ENCODE measurements at regions not wholly inside any gene's neighbourhood (a gene's known extent, or its start where the extent isn't known, plus 50 kb on each side); places are given as distances from the start of the nearest gene placed in this dataset.

DNA sequence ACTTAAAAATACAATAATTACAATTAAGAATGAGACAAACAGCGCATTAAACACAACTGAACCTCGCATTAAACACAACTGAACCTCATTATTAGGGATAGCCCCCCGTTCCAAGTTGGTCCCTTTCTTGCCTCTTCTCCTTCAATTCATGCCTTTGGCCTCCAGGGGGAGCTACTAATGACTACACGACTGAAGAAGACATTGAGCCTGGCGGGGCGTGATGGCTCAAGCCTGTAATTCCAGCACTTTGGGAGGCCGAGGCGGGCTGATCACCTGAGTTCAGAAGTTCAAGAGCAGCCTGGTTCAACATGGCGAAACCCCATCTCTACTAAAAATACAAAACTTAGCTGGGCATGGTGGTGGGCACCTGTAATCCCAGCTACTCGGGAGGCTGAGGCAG is 56.4 kb upstream of the NWD2 start:
- no peak for TF ChIP-seq MYC (IDR thresholded peaks at IDR 0.05; ENCODE audit: low read depth, low read length)
- no peak for TF ChIP-seq POLR2A (IDR thresholded peaks at IDR 0.05; ENCODE audit: low read depth, low read length)
- no peak for TF ChIP-seq POLR2AphosphoS5 (IDR thresholded peaks at IDR 0.05; ENCODE audit: insufficient read depth, low read depth, low read length)
- TF ChIP-seq, protein P1, sequence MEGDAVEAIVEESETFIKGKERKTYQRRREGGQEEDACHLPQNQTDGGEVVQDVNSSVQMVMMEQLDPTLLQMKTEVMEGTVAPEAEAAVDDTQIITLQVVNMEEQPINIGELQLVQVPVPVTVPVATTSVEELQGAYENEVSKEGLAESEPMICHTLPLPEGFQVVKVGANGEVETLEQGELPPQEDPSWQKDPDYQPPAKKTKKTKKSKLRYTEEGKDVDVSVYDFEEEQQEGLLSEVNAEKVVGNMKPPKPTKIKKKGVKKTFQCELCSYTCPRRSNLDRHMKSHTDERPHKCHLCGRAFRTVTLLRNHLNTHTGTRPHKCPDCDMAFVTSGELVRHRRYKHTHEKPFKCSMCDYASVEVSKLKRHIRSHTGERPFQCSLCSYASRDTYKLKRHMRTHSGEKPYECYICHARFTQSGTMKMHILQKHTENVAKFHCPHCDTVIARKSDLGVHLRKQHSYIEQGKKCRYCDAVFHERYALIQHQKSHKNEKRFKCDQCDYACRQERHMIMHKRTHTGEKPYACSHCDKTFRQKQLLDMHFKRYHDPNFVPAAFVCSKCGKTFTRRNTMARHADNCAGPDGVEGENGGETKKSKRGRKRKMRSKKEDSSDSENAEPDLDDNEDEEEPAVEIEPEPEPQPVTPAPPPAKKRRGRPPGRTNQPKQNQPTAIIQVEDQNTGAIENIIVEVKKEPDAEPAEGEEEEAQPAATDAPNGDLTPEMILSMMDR (IDR thresholded peaks at IDR 0.05; ENCODE audit: extremely low read depth in 1 of 2, insufficient read depth in 1 of 2, low read depth in 1 of 2, low read length in 2 of 2), result no peak
- no peak for TF ChIP-seq EZH2 (IDR thresholded peaks at IDR 0.05; ENCODE audit: borderline replicate concordance, low read depth, low read length, severe bottlenecking)
- TF ChIP-seq FOS (IDR thresholded peaks at IDR 0.05; ENCODE audit: borderline replicate concordance, insufficient read depth, low read length), result no peak
- no peak for TF ChIP-seq GATA2 (IDR thresholded peaks at IDR 0.05; ENCODE audit: insufficient read depth, insufficient read length, low read depth, low read length)
- TF ChIP-seq, protein P2, sequence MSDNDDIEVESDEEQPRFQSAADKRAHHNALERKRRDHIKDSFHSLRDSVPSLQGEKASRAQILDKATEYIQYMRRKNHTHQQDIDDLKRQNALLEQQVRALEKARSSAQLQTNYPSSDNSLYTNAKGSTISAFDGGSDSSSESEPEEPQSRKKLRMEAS (IDR thresholded peaks at IDR 0.05; ENCODE audit: insufficient read depth, insufficient read length), result no peak
- no peak for TF ChIP-seq JUN (IDR thresholded peaks at IDR 0.05; ENCODE audit: borderline replicate concordance, insufficient read depth, insufficient read length, low read depth)
